IPS DF 6.9 (cell line): ENCODE measurements at regions not wholly inside any gene's neighbourhood (a gene's known extent, or its start where the extent isn't known, plus 50 kb on each side); places are given as distances from the start of the nearest gene placed in this dataset.

Experiments used
- DNase-seq: peaks from one replicate; pipeline ENCODE4 v3.0.0-alpha.2; 2013; ENCODE audit warnings: low read depth, low spot score
- H3K27ac ChIP-seq: one replicate; pipeline ENCODE4 v1.5.1; 2013; ENCODE audit warnings: low read length, control low read depth
- H3K27me3 ChIP-seq: 2 replicates; pipeline ENCODE4 v1.6.1; 2013; ENCODE audit warnings: mild to moderate bottlenecking, low read length; ENCODE audit not compliant: control insufficient read depth, insufficient read depth
- H3K36me3 ChIP-seq: 2 replicates; pipeline ENCODE4 v1.6.1; 2013; ENCODE audit warnings: low read length; ENCODE audit not compliant: control insufficient read depth, insufficient read depth
- H3K4me1 ChIP-seq: 2 replicates; pipeline ENCODE4 v1.6.1; 2013; ENCODE audit warnings: low read length; ENCODE audit not compliant: control insufficient read depth, insufficient read depth
- H3K4me3 ChIP-seq: 2 replicates; pipeline ENCODE4 v1.5.1; 2013; ENCODE audit warnings: mild to moderate bottlenecking, low read length
- H3K9me3 ChIP-seq: 2 replicates; pipeline ENCODE4 v1.6.1; 2013; ENCODE audit warnings: low read length, inconsistent platforms; ENCODE audit not compliant: control insufficient read depth, insufficient read depth
- WGBS: extraction: QIAGEN DNeasy Blood & Tissue Kit; methylation state at CpG from one replicate; pipeline ENCODE4 v1.1.7; 2013; ENCODE audit warnings: mixed read lengths, missing lambda C conversion rate; ENCODE audit not compliant: insufficient read length, insufficient coverage; 5-methylcytosine and 5-hydroxymethylcytosine counted together

- Histone ChIP-seq H3K4me1 (no peaks in the 10 kb centered on the region), H3K36me3 (no peaks in the 10 kb centered on the region), H3K4me3 (no peak overlapping the region), H3K27me3 (no peaks in the 10 kb centered on the region), H3K27ac (no peak overlapping the region), H3K9me3 (no peaks in the 10 kb centered on the region)
- no CpG with 5 or more reads among the region's 2 CpGs for WGBS
- DNase-seq: no peak
Measured at GRCh38 chr5:21199087-21199486, 1211.1 kb upstream of the CDH18 start.

GRCh38 chr5:21195145-21195544 is 1207.1 kb upstream of the CDH18 start:
- no peak for DNase-seq
- no peak overlapping the region for H3K27ac ChIP-seq
- H3K4me1 ChIP-seq: no peaks in the 10 kb centered on the region
- H3K27me3 ChIP-seq: no peaks in the 10 kb centered on the region
- no peaks in the 10 kb centered on the region for H3K9me3 ChIP-seq
- H3K4me3 ChIP-seq: no peak overlapping the region
- H3K36me3 ChIP-seq: no peaks in the 10 kb centered on the region
- WGBS: no CpG with 5 or more reads among the region's 4 CpGs

GRCh38 chr5:21185536-21185935 is 1197.5 kb upstream of the CDH18 start:
- Histone ChIP-seq H3K27me3 (no peaks in the 10 kb centered on the region), H3K36me3 (no peaks in the 10 kb centered on the region), H3K4me1 (no peaks in the 10 kb centered on the region), H3K4me3 (no peak overlapping the region), H3K9me3 (no peaks in the 10 kb centered on the region), H3K27ac (no peak overlapping the region)
- DNase-seq: no peak
- WGBS: no CpG with 5 or more reads among the region's 5 CpGs

- WGBS: no CpG with 5 or more reads among the region's 4 CpGs
- H3K27me3 ChIP-seq: no peaks in the 10 kb centered on the region
- H3K27ac ChIP-seq: no peak overlapping the region
- no peak for DNase-seq
- no peak overlapping the region for H3K4me3 ChIP-seq
- no peaks in the 10 kb centered on the region for H3K9me3 ChIP-seq
- H3K4me1 ChIP-seq: no peaks in the 10 kb centered on the region
- H3K36me3 ChIP-seq: no peaks in the 10 kb centered on the region
Measured at GRCh38 chr5:21184581-21184980, 1196.6 kb upstream of the CDH18 start.

- Histone ChIP-seq H3K27me3 (no peaks in the 10 kb centered on the region), H3K9me3 (no peaks in the 10 kb centered on the region), H3K27ac (no peak overlapping the region), H3K36me3 (no peaks in the 10 kb centered on the region), H3K4me1 (no peaks in the 10 kb centered on the region), H3K4me3 (no peak overlapping the region)
- DNase-seq: no peak
- no CpG with 5 or more reads among the region's 3 CpGs for WGBS
Measured at GRCh38 chr5:21181609-21182125, 1193.7 kb upstream of the CDH18 start.

- Histone ChIP-seq H3K4me1 (no peaks in the 10 kb centered on the region), H3K36me3 (no peaks in the 10 kb centered on the region), H3K27me3 (no peaks in the 10 kb centered on the region), H3K4me3 (no peak overlapping the region), H3K27ac (no peak overlapping the region), H3K9me3 (no peaks in the 10 kb centered on the region)
- no CpG with 5 or more reads among the region's 2 CpGs for WGBS
- DNase-seq: no peak
Measured at GRCh38 chr5:21173526-21173925, 1185.5 kb upstream of the CDH18 start.

- 100% methylated on average over 1 of the region's 2 CpGs for WGBS
- no peaks in the 10 kb centered on the region for H3K36me3 ChIP-seq
- H3K4me1 ChIP-seq: no peaks in the 10 kb centered on the region
- H3K27ac ChIP-seq: no peak overlapping the region
- no peaks in the 10 kb centered on the region for H3K9me3 ChIP-seq
- DNase-seq: no peak
- H3K27me3 ChIP-seq: no peaks in the 10 kb centered on the region
- H3K4me3 ChIP-seq: no peak overlapping the region
Measured at GRCh38 chr5:21173036-21173435, 1185.0 kb upstream of the CDH18 start.

- no peak overlapping the region for H3K4me3 ChIP-seq
- H3K9me3 ChIP-seq: no peaks in the 10 kb centered on the region
- H3K27ac ChIP-seq: no peak overlapping the region
- DNase-seq: no peak
- H3K27me3 ChIP-seq: no peaks in the 10 kb centered on the region
- no peaks in the 10 kb centered on the region for H3K4me1 ChIP-seq
- no peaks in the 10 kb centered on the region for H3K36me3 ChIP-seq
Measured at GRCh38 chr5:21171038-21171437, 1183.0 kb upstream of the CDH18 start.

GRCh38 chr5:21168557-21168956 is 1180.6 kb upstream of the CDH18 start:
- H3K27me3 ChIP-seq: no peaks in the 10 kb centered on the region
- WGBS: no CpG with 5 or more reads among the region's 2 CpGs
- H3K36me3 ChIP-seq: no peaks in the 10 kb centered on the region
- H3K4me3 ChIP-seq: no peak overlapping the region
- DNase-seq: no peak
- H3K27ac ChIP-seq: no peak overlapping the region
- H3K9me3 ChIP-seq: no peaks in the 10 kb centered on the region
- no peaks in the 10 kb centered on the region for H3K4me1 ChIP-seq

GRCh38 chr5:21165344-21165743 is 1177.3 kb upstream of the CDH18 start:
- Histone ChIP-seq H3K27me3 (no peaks in the 10 kb centered on the region), H3K9me3 (no peaks in the 10 kb centered on the region), H3K36me3 (no peaks in the 10 kb centered on the region), H3K4me1 (no peaks in the 10 kb centered on the region), H3K27ac (no peak overlapping the region), H3K4me3 (no peak overlapping the region)
- no CpG with 5 or more reads among the region's 6 CpGs for WGBS
- DNase-seq: no peak

GRCh38 chr5:21164425-21164824 is 1176.4 kb upstream of the CDH18 start:
- Histone ChIP-seq H3K36me3 (no peaks in the 10 kb centered on the region), H3K4me3 (no peak overlapping the region), H3K4me1 (no peaks in the 10 kb centered on the region), H3K9me3 (no peaks in the 10 kb centered on the region), H3K27me3 (no peaks in the 10 kb centered on the region), H3K27ac (no peak overlapping the region)
- DNase-seq: no peak
- no CpG with 5 or more reads among the region's 4 CpGs for WGBS
